Kidney (tissue), 13 donors: ENCODE measurements at regions not wholly inside any gene's neighbourhood (a gene's known extent, or its start where the extent isn't known, plus 50 kb on each side); places are given as distances from the start of the nearest gene placed in this dataset.

ENCODE experiments used
- DNase-seq, 5 donors: peaks; one replicate each; pipeline ENCODE4 v3.0.0-alpha.2; 2013 to 2020
- FAIRE-seq: peaks from 2 replicates; lab custom pipeline; 2012; peaks lifted over from hg19 to GRCh38; lab: Jason Lieb, UNC
- H3K27ac ChIP-seq, 2 donors: one replicate each; pipeline ENCODE4 v1.7.0; 2013; ENCODE audit warnings: low read depth in 2 of 2, low read length in 2 of 2, inconsistent platforms in 1 of 2
- H3K27me3 ChIP-seq: one replicate; pipeline ENCODE4 v1.7.1; 2013; ENCODE audit warnings: low read length, inconsistent platforms; ENCODE audit not compliant: control insufficient read depth, insufficient read depth
- H3K36me3 ChIP-seq, 3 donors: one replicate each; pipeline versions ENCODE4 v1.7.0 to v1.7.1; 2013; ENCODE audit warnings: low read length in 3 of 3, control low read depth in 1 of 3, inconsistent platforms in 1 of 3; ENCODE audit not compliant: insufficient read depth in 3 of 3, control insufficient read depth in 2 of 3
- H3K4me1 ChIP-seq, 3 donors: one replicate each; pipeline versions ENCODE4 v1.7.0 to v1.7.1; 2013; ENCODE audit warnings: low read length in 3 of 3, inconsistent platforms in 1 of 3, low read depth in 1 of 3; ENCODE audit not compliant: control insufficient read depth in 2 of 3, insufficient read depth in 2 of 3
- H3K4me3 ChIP-seq, 3 donors: one replicate each; pipeline versions ENCODE4 v1.7.0 to v1.8.1; 2013; ENCODE audit warnings: low read length in 3 of 3, control low read depth in 1 of 3, inconsistent platforms in 1 of 3
- H3K9ac ChIP-seq, 3 donors: one replicate each; pipeline versions ENCODE4 v1.7.0 to v1.7.1; 2013; ENCODE audit warnings: low read length in 3 of 3, control low read depth in 1 of 3, inconsistent platforms in 1 of 3
- H3K9me3 ChIP-seq, 3 donors: one replicate each; pipeline versions ENCODE4 v1.7.0 to v1.7.1; 2013; ENCODE audit warnings: low read length in 3 of 3, control low read depth in 1 of 3, inconsistent platforms in 1 of 3; ENCODE audit not compliant: control insufficient read depth in 2 of 3, insufficient read depth in 1 of 3
- intact Hi-C: fragments of 100-400 bp; cut with DNase I; formaldehyde crosslinking; loops from one replicate; pipeline ENCODE4 v1.11.1; 2022
- TF ChIP-seq, protein P1 (sequence below): IDR thresholded peaks from 3 replicates; pipeline ENCODE4 v1.5.1; 2012; ENCODE audit warnings: mild to moderate bottlenecking, moderate library complexity, borderline replicate concordance; ENCODE audit not compliant: insufficient read depth; ENCODE audit errors: extremely low read depth
- donor health status: control.
- donor health status: control.
- donor health status: control.
- donor health status: control.
- donor health status: control.
- donor health status: DM: yes; HTN: yes; CAD: no.
- donor health status: Normal renal cell carcinoma (clear cell type).

DNA sequence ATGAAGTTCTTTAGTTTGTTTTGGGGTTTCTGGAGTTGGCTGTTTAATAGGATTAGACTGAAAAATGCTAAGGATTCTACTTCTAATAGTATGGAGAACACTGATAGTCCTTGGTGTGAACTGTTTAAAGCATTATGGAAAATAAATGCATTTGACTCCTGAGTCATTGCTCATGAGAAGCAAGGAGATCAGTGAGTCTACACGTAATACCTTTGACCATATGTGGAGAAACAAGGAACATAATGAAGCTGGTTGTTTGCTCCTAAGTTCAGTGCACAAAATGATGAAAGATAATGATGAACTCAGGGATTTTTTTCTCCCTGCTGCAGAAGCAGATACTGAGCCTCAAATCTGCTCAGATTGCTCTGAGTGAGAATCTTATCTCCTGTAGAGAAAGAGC is 158.9 kb upstream of the COL11A1 start:
- DNase-seq (no peak), FAIRE-seq (no peak)
- TF ChIP-seq, protein P1, sequence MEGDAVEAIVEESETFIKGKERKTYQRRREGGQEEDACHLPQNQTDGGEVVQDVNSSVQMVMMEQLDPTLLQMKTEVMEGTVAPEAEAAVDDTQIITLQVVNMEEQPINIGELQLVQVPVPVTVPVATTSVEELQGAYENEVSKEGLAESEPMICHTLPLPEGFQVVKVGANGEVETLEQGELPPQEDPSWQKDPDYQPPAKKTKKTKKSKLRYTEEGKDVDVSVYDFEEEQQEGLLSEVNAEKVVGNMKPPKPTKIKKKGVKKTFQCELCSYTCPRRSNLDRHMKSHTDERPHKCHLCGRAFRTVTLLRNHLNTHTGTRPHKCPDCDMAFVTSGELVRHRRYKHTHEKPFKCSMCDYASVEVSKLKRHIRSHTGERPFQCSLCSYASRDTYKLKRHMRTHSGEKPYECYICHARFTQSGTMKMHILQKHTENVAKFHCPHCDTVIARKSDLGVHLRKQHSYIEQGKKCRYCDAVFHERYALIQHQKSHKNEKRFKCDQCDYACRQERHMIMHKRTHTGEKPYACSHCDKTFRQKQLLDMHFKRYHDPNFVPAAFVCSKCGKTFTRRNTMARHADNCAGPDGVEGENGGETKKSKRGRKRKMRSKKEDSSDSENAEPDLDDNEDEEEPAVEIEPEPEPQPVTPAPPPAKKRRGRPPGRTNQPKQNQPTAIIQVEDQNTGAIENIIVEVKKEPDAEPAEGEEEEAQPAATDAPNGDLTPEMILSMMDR, result no peak
- H3K4me3 ChIP-seq, result no peak overlapping the region
- no peaks in the 10 kb centered on the region for H3K36me3 ChIP-seq
- H3K4me1 ChIP-seq, result no peaks in the 10 kb centered on the region
- no peak overlapping the region for H3K27ac ChIP-seq
- H3K27me3 ChIP-seq, result no peaks in the 10 kb centered on the region
- intact Hi-C loops, result no loop called here
- H3K9ac ChIP-seq, result no peak overlapping the region
- H3K9me3 ChIP-seq, result no peaks in the 10 kb centered on the region

DNA sequence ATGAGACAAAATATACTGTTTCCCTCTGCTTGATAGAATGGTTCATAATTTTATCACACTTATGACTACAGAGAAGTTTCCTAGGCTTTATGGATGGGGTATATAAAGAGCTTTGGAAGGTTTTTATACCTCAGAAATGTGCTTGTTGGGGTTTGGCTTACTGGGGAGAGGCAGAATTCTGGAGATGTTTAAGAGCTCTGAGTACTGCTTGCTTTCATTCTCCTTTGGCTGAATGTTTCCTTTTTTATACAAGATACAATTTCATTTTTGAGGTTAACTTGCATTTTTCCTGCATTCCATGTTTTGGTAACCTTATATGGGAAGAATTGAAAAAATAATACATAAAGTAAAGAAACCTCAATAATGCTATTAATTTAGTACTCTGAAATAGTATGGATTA is 157.7 kb upstream of the COL11A1 start:
- Histone ChIP-seq H3K4me1 (no peaks in the 10 kb centered on the region), H3K9ac (no peak overlapping the region), H3K36me3 (no peaks in the 10 kb centered on the region), H3K4me3 (no peak overlapping the region), H3K27me3 (no peaks in the 10 kb centered on the region), H3K27ac (no peak overlapping the region), H3K9me3 (no peaks in the 10 kb centered on the region)
- intact Hi-C loops, result no loop called here
- FAIRE-seq (no peak), DNase-seq (no peak)
- TF ChIP-seq, protein P1, result no peak

DNA sequence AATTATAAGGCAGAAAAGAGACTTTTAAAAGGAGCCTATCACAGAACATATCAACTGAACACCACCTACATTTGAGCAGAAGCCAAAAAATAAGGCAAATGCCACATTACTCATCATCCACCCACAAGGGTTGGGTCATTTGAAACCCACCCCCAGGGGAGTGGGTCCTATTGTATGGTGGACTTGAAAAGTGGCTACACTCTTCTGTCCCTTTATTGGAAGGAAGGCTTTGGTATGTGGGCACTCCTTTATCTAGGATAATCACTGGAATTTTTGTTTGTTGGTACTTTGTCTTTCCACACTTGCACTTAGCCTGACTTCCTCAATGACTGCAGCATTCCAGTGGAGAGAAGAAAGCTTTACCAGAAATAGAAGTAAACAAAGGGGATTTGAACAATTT is 157.2 kb upstream of the COL11A1 start:
- FAIRE-seq, result no peak
- no peak overlapping the region for H3K9ac ChIP-seq
- no peak overlapping the region for H3K4me3 ChIP-seq
- no peaks in the 10 kb centered on the region for H3K4me1 ChIP-seq
- H3K36me3 ChIP-seq, result no peaks in the 10 kb centered on the region
- no peak for DNase-seq
- H3K9me3 ChIP-seq, result no peaks in the 10 kb centered on the region
- H3K27me3 ChIP-seq, result no peaks in the 10 kb centered on the region
- TF ChIP-seq, protein P1, result no peak
- intact Hi-C loops, result no loop called here
- no peak overlapping the region for H3K27ac ChIP-seq

DNA sequence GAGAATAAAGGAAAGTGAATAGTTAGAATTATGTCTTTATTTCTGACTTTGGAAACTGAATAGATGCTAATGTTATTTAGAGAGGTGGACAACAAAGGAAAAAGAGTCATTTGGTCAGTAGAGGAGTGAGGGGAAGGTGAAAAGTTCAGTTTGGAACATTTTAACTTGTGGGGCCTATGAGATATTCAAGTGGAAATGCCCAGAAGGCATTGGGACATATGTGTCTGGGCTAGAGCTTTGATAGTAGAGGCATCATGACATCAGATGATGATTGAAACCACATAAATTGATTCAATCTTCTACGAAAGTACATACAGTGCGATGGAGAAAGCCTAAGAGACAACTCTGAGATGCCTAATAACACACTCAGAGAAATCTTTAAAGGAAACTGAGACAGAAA is 151.7 kb upstream of the COL11A1 start:
- Histone ChIP-seq H3K9ac (no peak overlapping the region), H3K4me3 (no peak overlapping the region), H3K9me3 (no peaks in the 10 kb centered on the region), H3K4me1 (no peaks in the 10 kb centered on the region), H3K27ac (no peak overlapping the region), H3K36me3 (no peaks in the 10 kb centered on the region), H3K27me3 (no peaks in the 10 kb centered on the region)
- TF ChIP-seq, protein P1, result no peak
- no peak for DNase-seq
- no peak for FAIRE-seq
- intact Hi-C loops, result no loop called here
